ENCODE measurements at regions not wholly inside any gene's neighbourhood (a gene's known extent, or its start where the extent isn't known, plus 50 kb on each side); places are given as distances from the start of the nearest gene placed in this dataset.

- DNase-seq (ENCODE audit: low read depth): no peak
- in situ Hi-C loops (cut with HindIII; ENCODE audit: low sequenced_read_pairs): no loop called here
- TF ChIP-seq CTCF (IDR thresholded peaks at IDR 0.05; ENCODE audit: low read depth, low read length, missing control alignments): no peak
- no peak overlapping the region for H3K4me3 ChIP-seq (ENCODE audit: low read depth, low read length)
Observed at GRCh38 chrX:39972340-39972739, 125.4 kb downstream of the BCOR start.

GRCh38 chrX:39973810-39974209, 123.9 kb downstream of the BCOR start:
- in situ Hi-C loops (cut with HindIII; ENCODE audit: low sequenced_read_pairs): no loop called here
- no peak for DNase-seq (ENCODE audit: low read depth)

GRCh38 chrX:39974270-39974669, 123.5 kb downstream of the BCOR start:
- no peak for DNase-seq (ENCODE audit: low read depth)
- H3K4me3 ChIP-seq (ENCODE audit: low read depth, low read length): no peak overlapping the region
- in situ Hi-C loops (cut with HindIII; ENCODE audit: low sequenced_read_pairs): no loop called here
- TF ChIP-seq CTCF (IDR thresholded peaks at IDR 0.05; ENCODE audit: low read depth, low read length, missing control alignments): no peak

More at GRCh38 chrX:39973810-39974209, 123.9 kb downstream of the BCOR start:
- no peak overlapping the region for H3K4me3 ChIP-seq (ENCODE audit: low read depth, low read length)
- no peak for TF ChIP-seq CTCF (IDR thresholded peaks at IDR 0.05; ENCODE audit: low read depth, low read length, missing control alignments)

- no peak for DNase-seq (ENCODE audit: low read depth)
- in situ Hi-C loops (cut with HindIII; ENCODE audit: low sequenced_read_pairs): no loop called here
- TF ChIP-seq CTCF (IDR thresholded peaks at IDR 0.05; ENCODE audit: low read depth, low read length, missing control alignments): no peak
- no peak overlapping the region for H3K4me3 ChIP-seq (ENCODE audit: low read depth, low read length)
Observed at GRCh38 chrX:39975101-39975925, 122.4 kb downstream of the BCOR start.

GRCh38 chrX:39981946-39982345, 115.8 kb downstream of the BCOR start:
- H3K4me3 ChIP-seq (ENCODE audit: low read depth, low read length): no peak overlapping the region
- no peak for DNase-seq (ENCODE audit: low read depth)
- in situ Hi-C loops (cut with HindIII; ENCODE audit: low sequenced_read_pairs): no loop called here
- TF ChIP-seq CTCF (IDR thresholded peaks at IDR 0.05; ENCODE audit: low read depth, low read length, missing control alignments): no peak

- no peak for DNase-seq (ENCODE audit: low read depth)
- no peak for TF ChIP-seq CTCF (IDR thresholded peaks at IDR 0.05; ENCODE audit: low read depth, low read length, missing control alignments)
- no peak overlapping the region for H3K4me3 ChIP-seq (ENCODE audit: low read depth, low read length)
- in situ Hi-C loops (cut with HindIII; ENCODE audit: low sequenced_read_pairs): no loop called here
Observed at GRCh38 chrX:39982948-39983347, 114.8 kb downstream of the BCOR start.
